ENCODE measurements at regions not wholly inside any gene's neighbourhood (a gene's known extent, or its start where the extent isn't known, plus 50 kb on each side); places are given as distances from the start of the nearest gene placed in this dataset.

DNA sequence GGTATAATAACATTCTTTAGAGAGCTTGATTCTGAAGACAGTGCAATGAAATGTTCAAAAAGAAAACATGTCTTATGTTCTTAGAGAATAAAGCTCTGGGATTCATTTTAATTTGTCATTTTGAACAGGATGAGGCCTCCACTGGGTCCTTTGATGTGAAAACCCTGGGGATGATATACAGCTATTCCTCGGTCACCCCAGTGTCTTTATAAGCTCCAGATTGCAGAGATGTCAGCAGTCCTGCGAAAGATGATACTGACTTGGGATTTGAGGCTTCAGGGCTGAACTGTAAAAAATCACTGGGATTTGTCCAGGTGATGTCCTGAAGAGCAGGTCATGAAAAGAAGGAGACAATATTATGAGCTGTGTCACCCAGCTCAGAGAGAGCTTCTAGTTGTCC is 529.7 kb upstream of the ZNF608 start:
- H3K4me1 ChIP-seq: peaks cover 24% of the 10 kb centered on the region; the same call in 2 of the 3 replicates
- ChIA-PET CTCF (interaction anchor here (1.4 kb wide), 1 partner anchor 17 kb away, joined by 7 read pairs; no protein-coding TSS in a partner anchor), POLR2A (no interaction called here)
- DNase-seq (ENCODE audit: low read depth in 1 of 2, low spot score in 1 of 2): no peak
- TF ChIP-seq RARB (CRISPR knock-in tag; IDR thresholded peaks at IDR 0.05) (no peak), CHD2 (IDR thresholded peaks at IDR 0.05; ENCODE audit: low read length, partially characterized antibody) (no peak)
- TF ChIP-seq, protein P1, sequence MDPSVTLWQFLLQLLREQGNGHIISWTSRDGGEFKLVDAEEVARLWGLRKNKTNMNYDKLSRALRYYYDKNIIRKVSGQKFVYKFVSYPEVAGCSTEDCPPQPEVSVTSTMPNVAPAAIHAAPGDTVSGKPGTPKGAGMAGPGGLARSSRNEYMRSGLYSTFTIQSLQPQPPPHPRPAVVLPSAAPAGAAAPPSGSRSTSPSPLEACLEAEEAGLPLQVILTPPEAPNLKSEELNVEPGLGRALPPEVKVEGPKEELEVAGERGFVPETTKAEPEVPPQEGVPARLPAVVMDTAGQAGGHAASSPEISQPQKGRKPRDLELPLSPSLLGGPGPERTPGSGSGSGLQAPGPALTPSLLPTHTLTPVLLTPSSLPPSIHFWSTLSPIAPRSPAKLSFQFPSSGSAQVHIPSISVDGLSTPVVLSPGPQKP (IDR thresholded peaks at IDR 0.05; ENCODE audit: low read depth, low read length): no peak
- TF ChIP-seq, protein P2, sequence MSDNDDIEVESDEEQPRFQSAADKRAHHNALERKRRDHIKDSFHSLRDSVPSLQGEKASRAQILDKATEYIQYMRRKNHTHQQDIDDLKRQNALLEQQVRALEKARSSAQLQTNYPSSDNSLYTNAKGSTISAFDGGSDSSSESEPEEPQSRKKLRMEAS (IDR thresholded peaks at IDR 0.05): no peak
- WGBS (ENCODE audit: missing lambda C conversion rate): 68% methylated on average over 2 of the region's 2 CpGs
- no peak overlapping the region for H3K4me2 ChIP-seq
- no peak for FAIRE-seq
- ATAC-seq: no peak
- H3K27ac ChIP-seq: no peak overlapping the region
- no peaks in the 10 kb centered on the region for H3K9me3 ChIP-seq
- H3K4me3 ChIP-seq: no peak overlapping the region

DNA sequence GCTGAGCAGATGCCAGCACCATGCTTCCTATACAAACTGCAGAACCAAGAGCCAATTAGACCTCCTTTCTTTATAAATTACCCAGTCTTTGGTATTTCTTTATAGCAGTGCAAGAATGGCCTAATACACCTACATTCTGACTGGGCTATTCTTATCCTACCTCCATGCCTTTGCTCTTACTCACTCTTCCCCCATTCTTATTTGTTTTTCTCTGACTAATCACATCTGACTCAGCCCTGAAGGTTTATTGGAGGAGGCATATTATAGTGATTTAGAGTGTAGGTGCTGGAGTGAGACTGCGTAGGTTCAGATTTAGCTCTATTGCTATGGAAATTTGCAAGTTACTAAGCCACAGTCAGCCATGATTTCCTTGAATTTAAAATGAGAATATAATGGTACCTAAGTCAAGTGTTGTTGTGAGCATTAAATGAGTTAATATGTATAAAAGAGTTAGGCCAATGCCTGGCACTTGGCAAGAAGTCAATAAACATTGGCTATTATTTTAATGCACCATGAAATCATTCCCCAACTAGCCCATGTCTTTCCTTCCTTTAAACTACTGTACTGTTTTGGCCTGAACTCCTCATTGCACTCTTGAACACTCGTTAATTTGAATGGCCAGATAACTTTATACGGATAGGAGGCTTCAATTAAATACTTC is 531.2 kb upstream of the ZNF608 start:
- POLR2A ChIA-PET: no interaction called here
- ATAC-seq (peak; percentile 98 to 100), DNase-seq (ENCODE audit: low read depth in 1 of 2, low spot score in 1 of 2) (peak; percentile 62 to 63), FAIRE-seq (peak; percentile 82)
- Histone ChIP-seq H3K27ac (peak overlapping the region in 1 of 2 experiments; percentile 25; a peak in 1 of 6 replicates), H3K4me1 (peaks cover 24% of the 10 kb centered on the region; the same call in 2 of the 3 replicates), H3K9me3 (no peaks in the 10 kb centered on the region), H3K4me2 (peak overlapping the region; percentile 12), H3K4me3 (no peak overlapping the region)
- CTCF ChIA-PET: interaction anchor here (1.7 kb wide), 1 partner anchor 11 kb away, joined by 4 read pairs; no protein-coding TSS in a partner anchor
- WGBS (ENCODE audit: missing lambda C conversion rate): 55% methylated on average over 3 of the region's 3 CpGs
- no peak for TF ChIP-seq CBX2 (IDR thresholded peaks at IDR 0.05; ENCODE audit: borderline replicate concordance, low read depth)
- no peak for TF ChIP-seq HOXB13 (CRISPR knock-in tag; IDR thresholded peaks at IDR 0.05; ENCODE audit: low read depth)
- no peak for TF ChIP-seq MAFK (IDR thresholded peaks at IDR 0.05; ENCODE audit: partially characterized antibody)
- no peak for TF ChIP-seq BHLHE40 (IDR thresholded peaks at IDR 0.05; ENCODE audit: low read depth, low read length)
- TF ChIP-seq, protein P3, sequence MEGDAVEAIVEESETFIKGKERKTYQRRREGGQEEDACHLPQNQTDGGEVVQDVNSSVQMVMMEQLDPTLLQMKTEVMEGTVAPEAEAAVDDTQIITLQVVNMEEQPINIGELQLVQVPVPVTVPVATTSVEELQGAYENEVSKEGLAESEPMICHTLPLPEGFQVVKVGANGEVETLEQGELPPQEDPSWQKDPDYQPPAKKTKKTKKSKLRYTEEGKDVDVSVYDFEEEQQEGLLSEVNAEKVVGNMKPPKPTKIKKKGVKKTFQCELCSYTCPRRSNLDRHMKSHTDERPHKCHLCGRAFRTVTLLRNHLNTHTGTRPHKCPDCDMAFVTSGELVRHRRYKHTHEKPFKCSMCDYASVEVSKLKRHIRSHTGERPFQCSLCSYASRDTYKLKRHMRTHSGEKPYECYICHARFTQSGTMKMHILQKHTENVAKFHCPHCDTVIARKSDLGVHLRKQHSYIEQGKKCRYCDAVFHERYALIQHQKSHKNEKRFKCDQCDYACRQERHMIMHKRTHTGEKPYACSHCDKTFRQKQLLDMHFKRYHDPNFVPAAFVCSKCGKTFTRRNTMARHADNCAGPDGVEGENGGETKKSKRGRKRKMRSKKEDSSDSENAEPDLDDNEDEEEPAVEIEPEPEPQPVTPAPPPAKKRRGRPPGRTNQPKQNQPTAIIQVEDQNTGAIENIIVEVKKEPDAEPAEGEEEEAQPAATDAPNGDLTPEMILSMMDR (IDR thresholded peaks at IDR 0.05): no peak
- no peak for TF ChIP-seq MYC (IDR thresholded peaks at IDR 0.05; ENCODE audit: borderline replicate concordance, low read length)
- TF ChIP-seq ZSCAN20 (CRISPR knock-in tag; IDR thresholded peaks at IDR 0.05): no peak
- no peak for TF ChIP-seq HOXA7 (CRISPR knock-in tag; IDR thresholded peaks at IDR 0.05)
- TF ChIP-seq KDM5A (IDR thresholded peaks at IDR 0.05): no peak
- no peak for TF ChIP-seq RARB (CRISPR knock-in tag; IDR thresholded peaks at IDR 0.05)
- TF ChIP-seq ZNF302 (CRISPR knock-in tag; IDR thresholded peaks at IDR 0.05): no peak
- no peak for TF ChIP-seq PHF8 (IDR thresholded peaks at IDR 0.05; ENCODE audit: borderline replicate concordance, low read depth)
- peak; percentile 89 for TF ChIP-seq JUNB (IDR thresholded peaks at IDR 0.05)
- TF ChIP-seq FOSL2 (IDR thresholded peaks at IDR 0.05): peak; percentile 85
- peak; percentile 88 for TF ChIP-seq FOSL2 (CRISPR knock-in tag; IDR thresholded peaks at IDR 0.05)
- TF ChIP-seq RAD21 (conservative IDR thresholded peaks at IDR 0.05 in 1 of 2, IDR thresholded peaks at IDR 0.05 in 1 of 2): no peak; a peak in 1 of 5 replicates
- no peak for TF ChIP-seq ZFP36 (IDR thresholded peaks at IDR 0.05; ENCODE audit: borderline replicate concordance, partially characterized antibody)
- no peak for TF ChIP-seq FOSB (CRISPR knock-in tag; IDR thresholded peaks at IDR 0.05)
- TF ChIP-seq, protein P4, sequence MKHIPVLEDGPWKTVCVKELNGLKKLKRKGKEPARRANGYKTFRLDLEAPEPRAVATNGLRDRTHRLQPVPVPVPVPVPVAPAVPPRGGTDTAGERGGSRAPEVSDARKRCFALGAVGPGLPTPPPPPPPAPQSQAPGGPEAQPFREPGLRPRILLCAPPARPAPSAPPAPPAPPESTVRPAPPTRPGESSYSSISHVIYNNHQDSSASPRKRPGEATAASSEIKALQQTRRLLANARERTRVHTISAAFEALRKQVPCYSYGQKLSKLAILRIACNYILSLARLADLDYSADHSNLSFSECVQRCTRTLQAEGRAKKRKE (CRISPR knock-in tag; IDR thresholded peaks at IDR 0.05; ENCODE audit: low read depth): no peak
- TF ChIP-seq, protein P5, sequence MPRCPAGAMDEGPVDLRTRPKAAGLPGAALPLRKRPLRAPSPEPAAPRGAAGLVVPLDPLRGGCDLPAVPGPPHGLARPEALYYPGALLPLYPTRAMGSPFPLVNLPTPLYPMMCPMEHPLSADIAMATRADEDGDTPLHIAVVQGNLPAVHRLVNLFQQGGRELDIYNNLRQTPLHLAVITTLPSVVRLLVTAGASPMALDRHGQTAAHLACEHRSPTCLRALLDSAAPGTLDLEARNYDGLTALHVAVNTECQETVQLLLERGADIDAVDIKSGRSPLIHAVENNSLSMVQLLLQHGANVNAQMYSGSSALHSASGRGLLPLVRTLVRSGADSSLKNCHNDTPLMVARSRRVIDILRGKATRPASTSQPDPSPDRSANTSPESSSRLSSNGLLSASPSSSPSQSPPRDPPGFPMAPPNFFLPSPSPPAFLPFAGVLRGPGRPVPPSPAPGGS (IDR thresholded peaks at IDR 0.05): no peak
- 0 out of 3 replicates have a peak, but pooled peaks have one; percentile 14 for TF ChIP-seq SMC3 (IDR thresholded peaks at IDR 0.05)
- no peak for TF ChIP-seq EHF (CRISPR knock-in tag; IDR thresholded peaks at IDR 0.05)
- TF ChIP-seq EP300 (IDR thresholded peaks at IDR 0.05): no peak
- TF ChIP-seq NFE2L2 (conservative IDR thresholded peaks at IDR 0.05; ENCODE audit: low read length): no peak
- TF ChIP-seq EHMT2 (IDR thresholded peaks at IDR 0.05; ENCODE audit: low read depth): no peak
- no peak for TF ChIP-seq ESRRA (IDR thresholded peaks at IDR 0.05; ENCODE audit: borderline replicate concordance, low read length)
- TF ChIP-seq, protein P6, sequence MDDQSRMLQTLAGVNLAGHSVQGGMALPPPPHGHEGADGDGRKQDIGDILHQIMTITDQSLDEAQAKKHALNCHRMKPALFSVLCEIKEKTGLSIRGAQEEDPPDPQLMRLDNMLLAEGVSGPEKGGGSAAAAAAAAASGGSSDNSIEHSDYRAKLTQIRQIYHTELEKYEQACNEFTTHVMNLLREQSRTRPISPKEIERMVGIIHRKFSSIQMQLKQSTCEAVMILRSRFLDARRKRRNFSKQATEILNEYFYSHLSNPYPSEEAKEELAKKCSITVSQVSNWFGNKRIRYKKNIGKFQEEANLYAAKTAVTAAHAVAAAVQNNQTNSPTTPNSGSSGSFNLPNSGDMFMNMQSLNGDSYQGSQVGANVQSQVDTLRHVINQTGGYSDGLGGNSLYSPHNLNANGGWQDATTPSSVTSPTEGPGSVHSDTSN (IDR thresholded peaks at IDR 0.05): no peak
- no peak for TF ChIP-seq CEBPB (IDR thresholded peaks at IDR 0.05)
- peak in 1 of 2 experiments; percentile 43; a peak in 1 of 5 replicates for TF ChIP-seq JUN (IDR thresholded peaks at IDR 0.05)
- no peak for TF ChIP-seq MAZ (IDR thresholded peaks at IDR 0.05; ENCODE audit: borderline replicate concordance, low read depth, low read length)
